Calu3 (cell line): ENCODE measurements at regions not wholly inside any gene's neighbourhood (a gene's known extent, or its start where the extent isn't known, plus 50 kb on each side); places are given as distances from the start of the nearest gene placed in this dataset.

Experiments
- BruUV-seq: library from RNA; stranded (reverse); fragments of 400-500 nt; replicated peaks from 2 replicates; lab custom pipeline; 2021; lab: Mats Ljungman, UMichigan
- CTCF ChIA-PET: fragments of 300-600 bp; sonication (Branson Sonifier 250); formaldehyde crosslinking; loops from one replicate; lab custom pipeline; 2022; ENCODE audit warnings: antibody characterized with exemption; lab: Charles Lee
- DNase-seq: peaks from one replicate; pipeline ENCODE4 v3.0.0; 2022
- H3K27ac Mint-ChIP-seq: one replicate; pipeline ENCODE4 v1.8.0; 2022; ENCODE audit warnings: mixed read lengths; ENCODE audit not compliant: unreplicated experiment
- H3K27me3 Mint-ChIP-seq: one replicate; pipeline ENCODE4 v1.8.0; 2022; ENCODE audit warnings: mixed read lengths; ENCODE audit not compliant: unreplicated experiment
- H3K36me3 Mint-ChIP-seq: one replicate; pipeline ENCODE4 v1.8.0; 2022; ENCODE audit warnings: mild to moderate bottlenecking, moderate library complexity, mixed read lengths; ENCODE audit not compliant: insufficient read depth, unreplicated experiment
- H3K4me1 Mint-ChIP-seq: one replicate; pipeline ENCODE4 v1.8.0; 2022; ENCODE audit warnings: mild to moderate bottlenecking, low read depth, mixed read lengths; ENCODE audit not compliant: unreplicated experiment
- H3K4me3 Mint-ChIP-seq: one replicate; pipeline ENCODE4 v1.8.0; 2022; ENCODE audit warnings: mild to moderate bottlenecking, low read depth, moderate library complexity, mixed read lengths; ENCODE audit not compliant: unreplicated experiment
- H3K9me3 Mint-ChIP-seq: one replicate; pipeline ENCODE4 v1.8.0; 2022; ENCODE audit warnings: low read depth, mixed read lengths; ENCODE audit not compliant: unreplicated experiment
- CTCF ChIP-seq: fragments of 200-600 bp; IDR thresholded peaks from one replicate; pipeline ENCODE4 v1.8.0; 2022; ENCODE audit warnings: antibody characterized with exemption; ENCODE audit not compliant: unreplicated experiment
- intact Hi-C: fragments of 100-400 bp; cut with micrococcal nuclease; formaldehyde crosslinking; loops from one replicate; pipeline ENCODE4 v1.10.0; 2022; ENCODE audit not compliant: unreplicated experiment

GRCh38 chr12:58384196-58384595 lies 442.8 kb downstream of the ATP23 start:
- peaks cover 15% of the 10 kb centered on the region for H3K4me1 Mint-ChIP-seq
- CTCF ChIA-PET, result interaction anchor here (0.6 kb wide), 1 partner anchor 507 kb away, joined by 4 read pairs; no protein-coding TSS in a partner anchor

GRCh38 chr12:58386136-58386535 lies 444.8 kb downstream of the ATP23 start:
- no TSS peak for BruUV-seq
- peak overlapping the region; percentile 39 for H3K27ac Mint-ChIP-seq

More at GRCh38 chr12:58384196-58384595, 442.8 kb downstream of the ATP23 start:
- no peaks in the 10 kb centered on the region for H3K36me3 Mint-ChIP-seq
- H3K9me3 Mint-ChIP-seq, result no peaks in the 10 kb centered on the region
- intact Hi-C loops, result no loop called here
- no peak for TF ChIP-seq CTCF
- DNase-seq, result no peak
- H3K27ac Mint-ChIP-seq, result no peak overlapping the region
- BruUV-seq, result no TSS peak
- no peaks in the 10 kb centered on the region for H3K27me3 Mint-ChIP-seq
- H3K4me3 Mint-ChIP-seq, result no peak overlapping the region

GRCh38 chr12:58387199-58387598 lies 445.8 kb downstream of the ATP23 start:
- DNase-seq, result peak; percentile 12

More at GRCh38 chr12:58386136-58386535, 444.8 kb downstream of the ATP23 start:
- CTCF ChIA-PET, result no interaction called here
- peaks cover 22% of the 10 kb centered on the region for H3K4me1 Mint-ChIP-seq
- H3K9me3 Mint-ChIP-seq, result no peaks in the 10 kb centered on the region
- no peak for TF ChIP-seq CTCF
- intact Hi-C loops, result no loop called here
- no peak for DNase-seq
- no peaks in the 10 kb centered on the region for H3K36me3 Mint-ChIP-seq
- H3K27me3 Mint-ChIP-seq, result no peaks in the 10 kb centered on the region
- H3K4me3 Mint-ChIP-seq, result no peak overlapping the region

GRCh38 chr12:58388261-58388660 lies 446.9 kb downstream of the ATP23 start:
- BruUV-seq, result no TSS peak
- no peak for DNase-seq
- H3K27me3 Mint-ChIP-seq, result no peaks in the 10 kb centered on the region

More at GRCh38 chr12:58387199-58387598, 445.8 kb downstream of the ATP23 start:
- peaks cover 22% of the 10 kb centered on the region for H3K4me1 Mint-ChIP-seq
- H3K27ac Mint-ChIP-seq, result no peak overlapping the region
- no TSS peak for BruUV-seq
- H3K4me3 Mint-ChIP-seq, result no peak overlapping the region
- TF ChIP-seq CTCF, result no peak
- intact Hi-C loops, result no loop called here
- no peaks in the 10 kb centered on the region for H3K9me3 Mint-ChIP-seq
- no peaks in the 10 kb centered on the region for H3K27me3 Mint-ChIP-seq
- CTCF ChIA-PET, result no interaction called here
- H3K36me3 Mint-ChIP-seq, result no peaks in the 10 kb centered on the region

More at GRCh38 chr12:58388261-58388660, 446.9 kb downstream of the ATP23 start:
- Mint-ChIP-seq H3K27ac (peak overlapping the region; percentile 33), H3K4me3 (no peak overlapping the region), H3K36me3 (no peaks in the 10 kb centered on the region), H3K9me3 (no peaks in the 10 kb centered on the region), H3K4me1 (peaks cover 22% of the 10 kb centered on the region)
- CTCF ChIA-PET, result interaction anchor here (0.7 kb wide), 1 partner anchor 1138 kb away, joined by 5 read pairs; no protein-coding TSS in a partner anchor
- TF ChIP-seq CTCF, result no peak
- intact Hi-C loops, result no loop called here
